HG03045 (cell line): ENCODE measurements at regions not wholly inside any gene's neighbourhood (a gene's known extent, or its start where the extent isn't known, plus 50 kb on each side); places are given as distances from the start of the nearest gene placed in this dataset.
A peak's percentile ranks its signal among the peaks of the same experiment; 100 is the strongest.
"Not testable (repeated sequence)": the region's sequence is repeated elsewhere in the genome, so short reads cannot be mapped to it uniquely, and the experiment has no call there.

Experiments
- ATAC-seq: cut with Tn5 transposase; IDR thresholded peaks from one replicate; pipeline ENCODE4 v1.9.1; 2021; ENCODE audit warnings: mild to moderate bottlenecking, moderate library complexity; ENCODE audit not compliant: unreplicated experiment

DNA sequence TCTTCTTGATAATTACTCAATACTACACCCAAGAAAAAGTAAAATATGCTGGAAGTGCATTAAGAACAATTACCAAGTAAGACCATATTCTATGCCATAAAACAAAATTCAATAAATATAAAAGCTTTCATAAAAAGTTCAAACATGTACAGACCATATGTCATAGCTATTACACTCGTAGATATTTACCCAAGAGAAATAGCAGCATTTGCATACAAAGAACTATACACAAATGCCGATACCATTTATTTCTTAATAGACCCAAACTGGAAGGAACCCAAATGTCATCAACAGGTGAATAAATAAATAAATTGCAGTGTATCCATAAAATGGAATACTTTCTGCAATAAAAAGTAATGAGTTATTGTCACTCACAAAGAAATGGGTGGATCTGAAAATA, 78.3 kb upstream of the SLC16A7 start:
- no peak for ATAC-seq

DNA sequence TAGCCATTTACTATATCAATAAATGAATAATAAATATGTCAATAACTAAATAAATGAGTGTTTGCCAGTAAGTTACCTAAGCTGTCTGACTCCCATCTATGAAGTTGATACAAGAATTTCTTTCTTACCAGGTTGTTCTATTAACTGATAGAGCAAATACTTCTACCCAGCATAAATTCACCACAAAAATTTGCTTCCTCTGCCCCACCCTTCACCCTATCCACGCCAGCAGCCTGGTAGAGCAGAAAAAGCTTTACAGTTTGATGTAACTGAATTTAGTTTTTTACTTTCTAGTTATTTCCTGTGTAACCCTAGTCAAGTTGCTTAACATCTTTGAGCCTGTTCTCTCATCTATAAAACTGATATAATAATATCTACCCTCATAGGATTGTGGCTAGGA, 94.9 kb upstream of the SLC16A7 start:
- no peak for ATAC-seq

DNA sequence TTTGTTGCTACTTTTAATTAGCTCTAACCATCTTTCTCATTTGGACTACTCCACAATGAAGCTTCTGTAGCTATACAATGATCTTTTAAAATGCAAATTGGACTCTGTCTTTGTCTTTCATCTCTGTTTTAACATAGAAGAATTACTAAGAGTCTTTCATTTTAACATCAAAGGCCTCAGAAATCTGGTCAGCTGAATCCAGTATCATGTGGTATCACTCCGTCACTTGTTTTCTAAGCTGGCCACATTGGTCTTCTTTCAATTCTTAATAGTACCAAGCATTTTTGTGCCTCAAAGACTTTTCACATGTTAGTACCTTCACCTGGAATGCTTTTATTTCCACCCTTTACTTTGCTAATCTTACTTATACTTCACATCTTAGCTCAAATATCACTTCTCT, 95.5 kb upstream of the SLC16A7 start:
- no peak for ATAC-seq

DNA sequence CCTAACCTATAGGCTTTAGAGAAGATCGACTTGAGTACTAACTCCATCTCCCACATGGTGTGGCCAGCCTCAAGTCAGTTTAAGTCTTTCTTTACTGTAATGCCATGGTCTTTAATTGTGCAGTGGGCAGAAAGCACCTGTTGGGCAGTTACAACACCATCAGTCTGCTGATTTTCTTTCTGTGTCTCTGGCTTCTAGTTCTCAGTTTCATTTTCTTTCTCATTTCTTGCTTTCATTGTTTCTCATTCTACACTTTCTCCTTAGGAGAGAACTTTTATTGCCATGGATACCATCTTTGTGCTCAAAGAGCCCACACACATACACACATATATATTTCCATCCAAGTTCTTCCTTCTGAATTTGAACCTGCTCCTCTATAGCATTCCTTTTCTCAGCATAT, 96.1 kb upstream of the SLC16A7 start:
- peak; percentile 94 for ATAC-seq

DNA sequence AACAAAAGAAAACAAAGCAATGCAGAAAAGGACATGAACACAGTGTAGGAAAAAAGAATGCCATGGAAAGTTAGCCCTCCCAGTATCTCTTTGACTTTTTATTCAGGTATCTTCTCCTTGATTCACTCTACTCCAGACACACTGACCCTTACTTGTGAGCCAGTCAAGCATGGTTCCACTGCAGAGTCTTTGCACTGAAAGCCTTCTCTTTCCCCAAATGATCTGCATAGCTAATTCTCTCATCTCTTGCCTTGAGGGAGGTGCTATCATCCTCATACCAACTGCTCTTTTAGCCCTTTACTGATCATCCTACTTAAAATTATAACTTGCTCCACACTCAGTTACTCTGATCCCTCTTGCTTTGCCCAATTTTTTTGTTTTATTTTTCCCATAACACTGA, 101.2 kb upstream of the SLC16A7 start:
- no peak for ATAC-seq

DNA sequence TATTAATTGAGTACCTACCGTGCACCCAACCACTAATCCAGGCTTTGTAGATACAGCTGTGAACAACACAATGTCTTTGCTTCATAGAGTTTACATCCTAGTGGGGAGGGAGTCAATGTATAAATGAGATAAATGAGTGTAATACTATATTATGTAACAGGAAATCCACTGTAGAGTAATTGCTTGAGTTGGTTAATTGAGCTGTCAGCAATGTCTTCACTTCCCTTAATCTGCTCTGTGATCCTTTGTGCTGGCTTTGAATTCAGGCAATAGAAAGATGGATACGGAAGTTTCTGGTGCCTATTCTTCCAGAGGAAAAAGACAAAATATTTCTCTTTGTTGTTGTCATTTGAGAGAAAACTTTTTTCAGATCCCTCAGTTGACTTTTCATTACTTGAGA, 104.0 kb upstream of the SLC16A7 start:
- ATAC-seq = no peak

DNA sequence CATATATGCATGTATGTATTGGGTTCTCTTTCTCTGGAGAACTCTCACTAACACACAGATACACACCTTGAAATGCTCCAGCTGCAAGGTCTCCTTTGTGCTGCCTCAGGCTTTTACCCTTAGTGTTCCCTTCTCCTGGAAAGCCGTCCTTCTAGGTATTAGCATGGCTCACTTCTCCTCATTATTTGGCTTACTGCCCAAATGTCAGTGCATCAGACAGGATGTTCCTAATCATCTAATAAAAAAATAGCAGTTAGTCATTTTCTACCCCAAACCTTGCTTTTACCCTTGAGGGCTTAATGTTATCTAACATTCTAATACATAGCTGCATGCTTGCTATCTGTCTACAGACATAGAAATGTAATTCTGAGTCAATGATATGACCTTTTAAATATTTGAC, 109.0 kb upstream of the SLC16A7 start:
- no peak for ATAC-seq

DNA sequence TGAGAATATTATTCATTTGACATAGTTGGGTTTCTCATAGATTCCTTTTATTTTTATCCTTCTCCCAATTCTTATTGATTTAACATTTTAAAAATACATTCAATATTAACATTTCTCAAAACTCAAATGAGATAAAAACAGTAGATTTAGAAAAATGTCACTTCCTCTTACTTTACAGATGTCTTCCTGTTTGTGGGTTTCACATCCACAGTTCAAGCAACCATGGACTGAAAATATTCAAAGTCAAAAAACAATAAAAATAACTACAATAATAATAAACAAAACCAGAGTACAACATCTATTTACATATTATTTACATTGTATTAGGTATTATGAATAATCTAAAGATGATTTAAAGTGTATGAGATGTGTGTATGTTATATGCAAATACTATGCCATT, 111.3 kb upstream of the SLC16A7 start:
- ATAC-seq = no peak

DNA sequence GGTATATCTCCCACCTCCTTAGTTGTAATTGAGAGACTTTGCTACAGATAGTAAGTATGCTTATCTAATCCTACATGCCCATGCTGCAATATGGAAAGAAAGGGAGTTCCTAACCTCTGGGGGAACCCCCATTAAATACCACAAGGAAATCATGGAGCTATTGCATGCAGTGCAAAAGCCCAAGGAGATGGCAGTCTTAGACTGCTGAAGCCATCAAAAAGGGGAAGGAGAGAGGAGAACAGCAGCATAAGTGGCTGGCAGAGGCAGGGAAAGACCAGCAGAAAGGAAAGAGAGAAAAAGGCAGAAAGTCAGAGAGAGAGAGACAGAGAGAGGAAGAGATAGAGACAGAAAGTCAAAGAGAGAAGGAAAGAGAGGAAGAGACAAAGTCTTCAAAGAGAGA, 121.6 kb upstream of the SLC16A7 start:
- not testable (repeated sequence) for ATAC-seq

DNA sequence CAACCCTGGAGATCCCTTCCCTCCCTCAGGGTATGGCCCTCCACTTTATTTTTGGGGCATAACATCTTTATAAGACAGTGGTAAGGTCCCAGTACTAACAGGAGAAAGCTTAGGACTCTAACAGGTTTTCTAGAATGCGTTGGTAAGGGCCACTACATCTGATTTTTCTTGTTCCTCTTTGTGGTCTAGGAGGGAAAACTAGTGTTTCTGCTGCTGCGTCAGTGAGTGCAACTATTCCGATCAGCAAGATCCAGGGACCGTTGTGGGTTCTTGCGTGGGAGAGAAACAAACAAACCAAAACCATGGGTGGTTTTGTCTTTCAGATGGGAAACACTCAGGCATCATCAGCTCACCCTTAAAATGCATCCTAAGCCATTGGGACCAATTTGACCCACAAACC, 123.6 kb upstream of the SLC16A7 start:
- ATAC-seq = peak; percentile 74

DNA sequence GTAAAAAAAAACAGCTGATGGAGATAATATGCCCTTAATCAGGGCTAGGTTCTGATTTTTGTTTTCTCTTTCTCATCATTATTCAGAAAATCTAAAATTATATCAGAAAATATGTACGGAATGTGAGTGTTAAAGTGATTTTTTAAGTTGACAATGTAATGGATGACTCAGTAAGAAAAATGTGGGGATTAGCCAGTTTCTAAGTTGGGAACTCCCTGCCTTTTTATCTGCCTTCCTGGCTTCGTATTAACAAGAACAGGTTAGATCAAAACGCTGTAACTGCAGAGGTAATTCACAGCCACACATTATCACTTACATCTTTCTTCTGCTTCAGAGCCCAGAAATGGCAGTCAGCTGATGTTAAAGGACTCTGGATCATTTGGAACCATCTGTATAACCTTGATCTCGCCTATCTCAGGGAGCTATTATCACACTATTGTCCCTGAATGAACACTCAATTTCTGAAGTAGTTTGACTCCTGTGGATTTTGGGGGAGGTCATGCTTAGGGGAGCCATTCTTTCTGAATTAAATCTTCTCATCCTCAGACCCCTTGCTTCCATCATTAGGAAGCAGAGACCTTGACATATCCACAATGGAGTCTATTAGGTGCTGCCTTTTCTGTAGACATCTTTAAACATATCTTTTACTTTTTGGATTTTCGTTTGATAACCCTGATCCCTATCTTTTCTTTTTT, 135.7 kb upstream of the SLC16A7 start:
- ATAC-seq = no peak

DNA sequence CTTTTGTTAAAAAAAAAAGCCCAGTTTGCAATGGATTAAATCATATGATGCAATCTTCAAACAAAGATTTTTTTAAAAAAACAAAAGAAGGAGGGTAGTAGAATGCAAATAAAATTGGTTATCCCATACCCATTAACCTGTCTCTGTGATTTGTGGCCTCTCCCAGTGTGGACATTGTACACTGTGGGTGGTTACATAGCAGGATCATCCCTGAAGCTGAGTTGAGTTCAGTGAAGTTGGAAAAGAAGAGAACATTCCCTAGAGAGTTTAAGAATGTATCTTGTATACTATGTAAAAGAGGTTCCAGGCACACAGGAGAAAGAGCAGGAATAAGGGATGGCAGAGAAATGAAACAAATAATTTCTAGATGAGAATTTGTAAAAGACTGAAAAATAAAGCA, 142.4 kb upstream of the SLC16A7 start:
- no peak for ATAC-seq

DNA sequence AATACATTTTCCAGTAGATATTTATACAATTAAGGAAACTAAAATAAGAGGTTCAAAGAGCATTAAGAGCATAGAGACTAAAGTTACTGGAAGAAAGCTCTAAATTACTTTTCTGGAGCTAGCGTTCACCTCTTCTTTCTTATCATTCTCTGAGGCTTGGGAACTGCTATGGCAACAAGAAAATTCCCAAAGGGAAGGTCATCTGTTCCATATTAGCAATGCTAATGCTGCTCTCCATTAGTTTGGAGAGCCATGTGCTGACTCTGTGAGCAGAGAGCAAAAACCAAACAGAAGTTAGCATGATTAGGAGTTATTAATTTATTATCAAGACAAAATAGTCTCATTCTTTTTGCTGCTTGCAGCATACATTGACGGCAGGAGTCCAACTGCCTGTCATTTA, 143.1 kb upstream of the SLC16A7 start:
- no peak for ATAC-seq

DNA sequence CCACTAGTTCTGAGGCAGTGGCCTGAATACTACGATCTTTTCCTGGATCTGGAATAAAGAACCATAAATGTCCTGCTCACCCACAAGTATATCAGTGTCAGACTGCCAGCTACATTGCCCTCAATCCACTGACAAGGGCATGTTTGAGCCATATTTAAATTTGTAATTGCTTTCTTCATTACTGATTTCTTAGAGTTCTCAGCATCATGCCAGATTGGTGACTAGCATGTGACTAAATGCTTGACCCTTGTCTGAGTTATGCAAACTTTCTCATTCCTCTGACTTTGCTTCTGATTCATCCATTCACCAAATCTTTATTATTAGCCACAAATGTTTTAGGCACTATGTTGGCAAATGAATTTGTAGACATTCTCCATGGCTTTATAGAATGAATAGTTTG, 143.6 kb upstream of the SLC16A7 start:
- ATAC-seq = no peak

DNA sequence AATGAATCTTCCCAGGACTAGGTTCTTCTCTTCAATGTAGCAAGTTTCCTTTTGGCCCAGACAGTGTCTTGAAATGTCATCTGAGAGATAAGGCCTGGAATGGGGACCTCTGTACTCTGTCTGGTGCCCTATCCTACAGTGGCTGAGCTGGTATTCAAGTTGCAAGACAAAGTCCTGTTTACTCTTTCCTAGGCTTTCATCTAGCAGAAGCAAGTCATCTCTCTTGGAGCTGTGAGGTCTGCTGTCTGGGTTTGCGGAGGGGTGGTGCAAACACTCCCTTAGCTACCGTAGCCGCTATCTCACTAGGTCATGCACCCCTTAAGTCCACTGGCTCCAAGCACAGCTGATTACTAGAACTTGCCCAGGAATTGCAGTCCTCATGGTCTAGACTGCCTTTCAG, 149.7 kb upstream of the SLC16A7 start:
- no peak for ATAC-seq

DNA sequence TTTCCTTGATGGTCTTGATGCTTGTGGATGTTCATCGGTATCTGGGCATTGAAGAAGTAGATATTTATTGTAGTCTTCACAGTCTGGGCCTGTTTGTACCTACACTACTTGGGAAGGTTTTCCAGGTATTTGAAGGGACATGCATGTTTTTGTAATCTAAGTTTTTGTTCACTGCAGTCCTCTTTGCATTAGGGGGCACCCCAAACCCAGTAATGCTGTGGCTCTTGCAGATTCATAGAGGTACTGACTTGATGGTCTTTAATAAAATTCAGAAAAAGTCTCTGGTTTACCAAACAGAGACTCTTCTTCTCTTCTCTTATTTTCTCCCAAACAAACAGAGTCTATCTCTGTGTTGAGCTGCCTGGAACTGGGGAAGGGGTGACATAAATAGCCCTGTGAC, 150.9 kb upstream of the SLC16A7 start:
- ATAC-seq = no peak

DNA sequence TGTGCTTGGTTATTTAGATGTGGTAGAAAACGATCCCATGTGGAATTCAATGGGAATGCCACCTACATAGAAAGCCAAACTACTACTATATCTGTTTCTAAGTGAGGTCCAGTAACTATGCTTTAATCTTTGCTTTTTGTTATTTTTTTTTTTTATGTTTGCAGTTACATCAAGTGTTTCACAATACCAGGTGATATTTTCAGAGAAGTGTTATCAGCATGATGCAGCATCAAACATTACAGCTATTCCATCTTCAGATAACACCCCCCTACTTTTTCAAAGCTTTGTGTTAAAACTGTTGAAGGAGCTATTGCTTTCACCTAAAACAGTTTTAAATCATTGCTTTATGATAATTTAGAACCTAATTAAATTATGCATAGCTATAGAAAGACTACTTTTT, 163.8 kb upstream of the SLC16A7 start:
- ATAC-seq = no peak

DNA sequence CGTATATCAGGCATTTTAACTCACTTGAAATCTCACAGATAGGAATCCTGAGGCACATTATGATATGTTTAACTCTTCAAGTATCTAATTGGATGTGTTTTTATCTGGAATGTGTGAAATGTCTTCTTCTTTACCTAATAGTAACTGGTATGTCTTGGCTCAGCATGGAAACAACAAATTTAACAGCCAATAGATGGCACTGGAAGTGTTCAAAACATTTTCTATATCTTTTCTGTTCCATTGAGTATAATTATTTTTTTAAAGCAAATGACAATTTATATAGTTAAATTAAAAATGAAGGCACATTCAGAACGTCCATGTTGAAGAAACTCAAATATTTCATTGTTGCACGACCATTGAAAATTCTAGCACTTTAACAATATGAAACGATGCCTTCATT, 164.6 kb upstream of the SLC16A7 start:
- ATAC-seq = no peak

DNA sequence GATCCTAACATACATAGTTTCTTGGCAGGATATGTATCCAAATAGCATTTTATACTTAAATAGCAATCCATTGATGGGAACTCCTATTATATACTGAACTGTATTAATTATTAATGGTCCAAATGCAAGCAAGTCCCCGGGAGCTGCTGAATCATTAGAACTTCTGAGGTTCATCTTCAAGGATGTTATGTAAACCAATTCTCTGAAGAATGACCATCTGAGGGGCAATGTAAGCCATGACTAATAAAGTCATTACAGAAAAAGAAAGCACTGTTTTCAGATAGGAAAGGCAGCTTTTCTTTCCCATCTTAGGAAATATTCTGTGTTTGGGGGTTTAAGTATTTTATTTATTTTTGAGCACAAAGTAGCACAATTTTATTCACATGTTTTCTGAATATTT, 166.1 kb upstream of the SLC16A7 start:
- ATAC-seq = no peak

DNA sequence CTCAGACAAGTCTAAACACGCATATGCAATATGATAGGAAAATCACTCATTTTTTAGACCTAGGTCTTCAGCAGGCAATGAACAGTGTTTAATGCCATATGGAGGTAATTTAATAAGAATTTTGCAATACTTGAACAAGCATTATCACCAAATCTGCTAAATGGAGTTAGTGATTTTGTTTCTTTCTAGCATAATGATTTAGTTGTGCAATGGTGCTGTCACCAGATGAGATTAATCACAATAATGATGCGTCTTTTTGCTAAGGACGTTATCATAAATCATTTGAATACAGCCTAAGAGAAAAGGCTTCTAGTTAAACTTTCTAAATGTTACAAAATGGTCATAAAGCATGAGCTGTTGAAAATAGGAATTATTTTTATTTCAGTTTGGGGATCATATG, 170.0 kb upstream of the SLC16A7 start:
- no peak for ATAC-seq

DNA sequence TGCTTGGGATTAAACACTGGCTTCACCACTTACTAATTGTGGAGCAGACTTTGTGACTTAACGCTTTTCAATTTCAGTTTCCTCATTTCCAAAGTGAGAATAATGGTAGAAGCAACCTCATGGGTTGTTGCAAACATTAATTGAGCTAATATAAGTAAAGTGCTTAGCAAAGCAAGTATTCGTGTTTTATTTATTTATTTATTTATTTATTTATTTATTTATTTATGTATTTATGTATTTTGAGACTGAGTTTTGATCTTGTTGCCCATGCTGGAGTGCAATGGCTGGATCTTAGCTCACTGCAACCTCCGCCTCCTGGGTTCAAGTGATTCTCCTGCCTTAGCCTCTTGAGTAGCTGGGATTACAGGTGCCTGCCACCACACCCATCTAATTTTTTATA, 171.2 kb upstream of the SLC16A7 start:
- not testable (repeated sequence) for ATAC-seq

DNA sequence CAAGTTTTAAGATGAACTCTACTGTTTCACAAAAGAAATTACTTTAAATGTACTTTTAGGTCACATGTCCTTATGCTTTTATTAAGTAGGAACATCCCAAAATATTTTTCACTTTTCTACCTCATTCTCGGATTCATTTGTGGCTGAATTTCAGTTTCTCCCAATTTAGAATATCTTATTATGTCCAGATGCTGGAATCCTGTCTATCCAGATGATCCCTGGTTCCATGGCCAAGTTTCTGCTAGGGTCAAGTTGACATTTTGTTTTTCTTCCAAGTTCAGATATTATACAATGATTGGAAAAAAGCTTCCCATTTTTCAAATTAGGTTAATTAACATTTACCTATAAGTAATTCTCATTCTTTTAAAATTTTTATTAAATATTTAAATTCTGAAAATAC, 181.8 kb upstream of the SLC16A7 start:
- ATAC-seq = no peak

DNA sequence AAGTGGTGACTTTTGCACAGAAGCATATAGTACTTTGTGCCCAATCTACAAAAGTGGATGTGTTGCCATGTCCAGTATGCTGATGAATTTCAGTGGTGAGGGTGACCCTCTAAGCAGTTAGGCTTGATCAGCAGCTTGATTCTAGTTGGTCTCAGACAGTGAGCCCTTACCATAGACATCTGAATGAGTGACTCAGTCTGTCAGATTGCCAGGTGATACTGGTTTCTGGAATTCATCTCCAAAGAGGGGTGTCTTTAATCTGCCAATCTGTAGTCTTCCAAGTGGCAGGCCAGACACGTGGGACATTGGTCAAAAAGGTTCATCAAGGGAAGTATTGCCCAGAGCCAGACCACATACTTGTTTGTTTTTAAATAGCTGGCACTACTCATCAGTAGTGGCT, 187.4 kb upstream of the SLC16A7 start:
- ATAC-seq = no peak

DNA sequence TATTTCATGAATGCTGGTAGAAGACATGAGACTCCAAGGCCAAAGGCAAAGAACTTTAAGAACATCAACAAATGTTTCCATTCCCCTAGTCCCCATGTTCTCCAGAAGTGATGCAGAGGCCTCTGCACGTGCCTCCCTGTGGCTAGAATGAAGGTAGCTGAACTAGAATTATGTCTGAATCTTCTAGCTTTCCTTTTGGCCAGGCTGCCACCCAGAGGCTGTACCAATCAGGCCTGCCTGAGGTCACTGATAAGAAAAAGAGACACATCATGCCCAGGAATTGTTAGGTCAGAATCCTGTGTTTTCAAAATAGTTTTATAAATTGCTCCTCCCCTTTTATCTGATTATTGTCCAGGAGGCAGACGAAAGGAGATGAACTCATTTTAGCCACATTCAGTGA, 188.0 kb upstream of the SLC16A7 start:
- ATAC-seq = no peak
